ENCODE measurements at regions not wholly inside any gene's neighbourhood (a gene's known extent, or its start where the extent isn't known, plus 50 kb on each side); places are given as distances from the start of the nearest gene placed in this dataset.

GRCh38 chr9:106322706-106323245 is 540.2 kb upstream of the ZNF462 start:
- no peak overlapping the region for H3K9ac ChIP-seq (ENCODE audit: low read length)
- no peak overlapping the region for H3K27ac ChIP-seq (ENCODE audit: low read length)
- no peaks in the 10 kb centered on the region for H3K36me3 ChIP-seq (ENCODE audit: low read depth, low read length)
- H3K79me2 ChIP-seq (ENCODE audit: low read length) = no peaks in the 10 kb centered on the region
- no peak overlapping the region for H3K4me2 ChIP-seq (ENCODE audit: low read length)
- H3F3A ChIP-seq (ENCODE audit: low read length, unreplicated experiment) = no peaks in the 10 kb centered on the region
- ATAC-seq = no peak
- no peaks in the 10 kb centered on the region for H3K9me2 ChIP-seq (replicated peaks; ENCODE audit: low read length)
- H3K4me3 ChIP-seq (ENCODE audit: low read length) = no peak overlapping the region
- CTCF ChIA-PET = no interaction called here
- DNase-seq = no peak
- POLR2A ChIA-PET (ENCODE audit: unreplicated experiment) = no interaction called here
- no TSS peak for BruUV-seq (replicated peaks)
- no peaks in the 10 kb centered on the region for H4K20me1 ChIP-seq (ENCODE audit: low read length)
- no peaks in the 10 kb centered on the region for H3K27me3 ChIP-seq (ENCODE audit: low read length)
- no peaks in the 10 kb centered on the region for H3K9me3 ChIP-seq (ENCODE audit: low read length)
- intact Hi-C loops (cut with micrococcal nuclease) = no loop called here
- no peak overlapping the region for H2AFZ ChIP-seq (ENCODE audit: low read length)
- TF ChIP-seq EZH2phosphoT487 (IDR thresholded peaks at IDR 0.05; ENCODE audit: borderline replicate concordance, low read length) (no peak), CTCF (conservative IDR thresholded peaks at IDR 0.05; ENCODE audit: low read depth, low read length) (no peak), EZH2 (IDR thresholded peaks at IDR 0.05; ENCODE audit: low read length, unreplicated experiment) (no peak)
- no peaks in the 10 kb centered on the region for H3K4me1 ChIP-seq (ENCODE audit: insufficient read depth, low read length)

GRCh38 chr9:106324053-106324585 is 538.8 kb upstream of the ZNF462 start:
- no peaks in the 10 kb centered on the region for H4K20me1 ChIP-seq (ENCODE audit: low read length)
- H3K27ac ChIP-seq (ENCODE audit: low read length) = no peak overlapping the region
- H2AFZ ChIP-seq (ENCODE audit: low read length) = no peak overlapping the region
- no peaks in the 10 kb centered on the region for H3K79me2 ChIP-seq (ENCODE audit: low read length)
- POLR2A ChIA-PET (ENCODE audit: unreplicated experiment) = no interaction called here
- no peaks in the 10 kb centered on the region for H3K4me1 ChIP-seq (ENCODE audit: insufficient read depth, low read length)
- no peaks in the 10 kb centered on the region for H3F3A ChIP-seq (ENCODE audit: low read length, unreplicated experiment)
- ATAC-seq = no peak
- TF ChIP-seq EZH2 (IDR thresholded peaks at IDR 0.05; ENCODE audit: low read length, unreplicated experiment) (no peak), EZH2phosphoT487 (IDR thresholded peaks at IDR 0.05; ENCODE audit: borderline replicate concordance, low read length) (no peak), CTCF (conservative IDR thresholded peaks at IDR 0.05; ENCODE audit: low read depth, low read length) (no peak)
- no peaks in the 10 kb centered on the region for H3K9me3 ChIP-seq (ENCODE audit: low read length)
- no peaks in the 10 kb centered on the region for H3K36me3 ChIP-seq (ENCODE audit: low read depth, low read length)
- H3K9me2 ChIP-seq (replicated peaks; ENCODE audit: low read length) = no peaks in the 10 kb centered on the region
- no peaks in the 10 kb centered on the region for H3K27me3 ChIP-seq (ENCODE audit: low read length)
- no peak overlapping the region for H3K4me2 ChIP-seq (ENCODE audit: low read length)
- BruUV-seq (replicated peaks) = no TSS peak
- intact Hi-C loops (cut with micrococcal nuclease) = no loop called here
- CTCF ChIA-PET = no interaction called here
- DNase-seq = no peak
- no peak overlapping the region for H3K9ac ChIP-seq (ENCODE audit: low read length)
- H3K4me3 ChIP-seq (ENCODE audit: low read length) = no peak overlapping the region

- no peaks in the 10 kb centered on the region for H3K79me2 ChIP-seq (ENCODE audit: low read length)
- intact Hi-C loops (cut with micrococcal nuclease) = no loop called here
- H3K9me3 ChIP-seq (ENCODE audit: low read length) = no peaks in the 10 kb centered on the region
- no peaks in the 10 kb centered on the region for H3K4me1 ChIP-seq (ENCODE audit: insufficient read depth, low read length)
- no peaks in the 10 kb centered on the region for H3K36me3 ChIP-seq (ENCODE audit: low read depth, low read length)
- H2AFZ ChIP-seq (ENCODE audit: low read length) = no peak overlapping the region
- no peaks in the 10 kb centered on the region for H4K20me1 ChIP-seq (ENCODE audit: low read length)
- H3K27me3 ChIP-seq (ENCODE audit: low read length) = no peaks in the 10 kb centered on the region
- ATAC-seq (no peak), DNase-seq (no peak)
- no TSS peak for BruUV-seq (replicated peaks)
- POLR2A ChIA-PET (ENCODE audit: unreplicated experiment) = no interaction called here
- TF ChIP-seq EZH2 (IDR thresholded peaks at IDR 0.05; ENCODE audit: low read length, unreplicated experiment) = no peak
- TF ChIP-seq CTCF (conservative IDR thresholded peaks at IDR 0.05; ENCODE audit: low read depth, low read length) = no peak
- TF ChIP-seq EZH2phosphoT487 (IDR thresholded peaks at IDR 0.05; ENCODE audit: borderline replicate concordance, low read length) = no peak
- H3K4me3 ChIP-seq (ENCODE audit: low read length) = no peak overlapping the region
- H3K9me2 ChIP-seq (replicated peaks; ENCODE audit: low read length) = no peaks in the 10 kb centered on the region
- CTCF ChIA-PET = no interaction called here
- H3K9ac ChIP-seq (ENCODE audit: low read length) = no peak overlapping the region
- H3K27ac ChIP-seq (ENCODE audit: low read length) = no peak overlapping the region
- no peak overlapping the region for H3K4me2 ChIP-seq (ENCODE audit: low read length)
- no peaks in the 10 kb centered on the region for H3F3A ChIP-seq (ENCODE audit: low read length, unreplicated experiment)
These were observed 538.2 kb upstream of the ZNF462 start for GRCh38 chr9:106324591-106325280.
